H9 (cell line): ENCODE measurements at regions not wholly inside any gene's neighbourhood (a gene's known extent, or its start where the extent isn't known, plus 50 kb on each side); places are given as distances from the start of the nearest gene placed in this dataset.

Source experiments
- DNase-seq: peaks from one replicate; pipeline ENCODE4 v3.0.0-alpha.2; 2017
- H2AFZ ChIP-seq: one replicate; pipeline ENCODE4 v1.6.1; 2013; ENCODE audit warnings: mild to moderate bottlenecking, low read length, control low read depth, moderate library complexity
- H2AK5ac ChIP-seq: 2 replicates; pipeline ENCODE4 v1.6.1; 2013; ENCODE audit warnings: low read length, control low read depth, mixed read lengths; ENCODE audit not compliant: insufficient read length
- H2BK120ac ChIP-seq: one replicate; pipeline ENCODE4 v1.6.1; 2013; ENCODE audit warnings: low read depth, mild to moderate bottlenecking, low read length, control low read depth, inconsistent platforms; ENCODE audit not compliant: poor library complexity, severe bottlenecking
- H2BK12ac ChIP-seq: 2 replicates; pipeline ENCODE4 v1.6.1; 2013; ENCODE audit warnings: low read length, control low read depth, mixed read lengths, low read depth; ENCODE audit not compliant: insufficient read length
- H2BK15ac ChIP-seq: 2 replicates; pipeline ENCODE4 v1.6.1; 2013; ENCODE audit warnings: low read depth, low read length, control low read depth
- H2BK20ac ChIP-seq: one replicate; pipeline ENCODE4 v1.6.1; 2013; ENCODE audit warnings: low read depth, mild to moderate bottlenecking, low read length, control low read depth, inconsistent platforms; ENCODE audit not compliant: poor library complexity, severe bottlenecking
- H2BK5ac ChIP-seq: 2 replicates; pipeline ENCODE4 v1.6.1; 2013; ENCODE audit warnings: low read length, control low read depth, mixed read lengths; ENCODE audit not compliant: insufficient read length
- H3K14ac ChIP-seq: 2 replicates; pipeline ENCODE4 v1.6.1; 2013; ENCODE audit warnings: low read length, control low read depth; ENCODE audit not compliant: insufficient read depth
- H3K18ac ChIP-seq: 2 replicates; pipeline ENCODE4 v1.6.1; 2013; ENCODE audit warnings: low read depth, mild to moderate bottlenecking, mixed read lengths, low read length, control low read depth; ENCODE audit not compliant: insufficient read length
- H3K23ac ChIP-seq: 2 replicates; pipeline ENCODE4 v1.6.1; 2013; ENCODE audit warnings: low read length, control low read depth, mixed read lengths, low read depth; ENCODE audit not compliant: insufficient read length
- H3K23me2 ChIP-seq: 2 replicates; pipeline ENCODE4 v1.6.1; 2013; ENCODE audit warnings: low read depth, mild to moderate bottlenecking, mixed read lengths, low read length, control low read depth; ENCODE audit not compliant: insufficient read length, poor library complexity, severe bottlenecking
- H3K27ac ChIP-seq: 2 replicates; pipeline ENCODE4 v1.5.1; 2013; ENCODE audit warnings: low read length, control low read depth, mixed read lengths, low read depth; ENCODE audit not compliant: insufficient read length
- H3K27me3 ChIP-seq: 2 replicates; pipeline ENCODE4 v1.6.1; 2013; ENCODE audit warnings: low read length, control low read depth, inconsistent platforms; ENCODE audit not compliant: insufficient read depth
- H3K4ac ChIP-seq: 2 replicates; pipeline ENCODE4 v1.6.1; 2013; ENCODE audit warnings: low read depth, mild to moderate bottlenecking, control low read depth, inconsistent platforms, low read length, moderate library complexity
- H3K4me1 ChIP-seq: 2 replicates; pipeline ENCODE4 v1.6.1; 2013; ENCODE audit warnings: low read length, control low read depth, inconsistent platforms; ENCODE audit not compliant: insufficient read depth
- H3K4me2 ChIP-seq: 2 replicates; pipeline ENCODE4 v1.6.1; 2013; ENCODE audit warnings: low read length, control low read depth, mixed read lengths; ENCODE audit not compliant: insufficient read length, insufficient read depth
- H3K56ac ChIP-seq: 2 replicates; pipeline ENCODE4 v1.6.1; 2013; ENCODE audit warnings: low read depth, mild to moderate bottlenecking, mixed read lengths, low read length, control low read depth; ENCODE audit not compliant: insufficient read length
- H3K79me1 ChIP-seq: 2 replicates; pipeline ENCODE4 v1.6.1; 2013; ENCODE audit warnings: low read depth, mild to moderate bottlenecking, moderate library complexity, low read length, control low read depth, inconsistent platforms; ENCODE audit not compliant: insufficient read depth, poor library complexity, severe bottlenecking
- H3K79me2 ChIP-seq: 2 replicates; pipeline ENCODE4 v1.6.1; 2013; ENCODE audit warnings: low read length, control low read depth, inconsistent platforms; ENCODE audit not compliant: insufficient read depth
- H3K9ac ChIP-seq: 2 replicates; pipeline ENCODE4 v1.6.1; 2013; ENCODE audit warnings: low read length, control low read depth, mixed read lengths; ENCODE audit not compliant: insufficient read length; ENCODE audit errors: extremely low read depth
- H3K9me3 ChIP-seq: one replicate; pipeline ENCODE4 v1.6.1; 2013; ENCODE audit warnings: low read depth, low read length, inconsistent platforms; ENCODE audit not compliant: control insufficient read depth
- H3T11ph ChIP-seq: one replicate; pipeline ENCODE4 v1.6.1; 2013; ENCODE audit warnings: mild to moderate bottlenecking, low read length, control low read depth, inconsistent platforms
- H4K20me1 ChIP-seq: one replicate; pipeline ENCODE4 v1.6.1; 2013; ENCODE audit not compliant: control insufficient read depth, insufficient read length, insufficient read depth
- H4K5ac ChIP-seq: 2 replicates; pipeline ENCODE4 v1.6.1; 2013; ENCODE audit warnings: low read depth, mild to moderate bottlenecking, mixed read lengths, low read length, control low read depth; ENCODE audit not compliant: insufficient read length
- H4K8ac ChIP-seq: replicated peaks from 2 replicates; pipeline ENCODE4 v1.6.1; 2013; ENCODE audit warnings: low read length, control low read depth, mixed read lengths, low read depth; ENCODE audit not compliant: insufficient read length
- H4K91ac ChIP-seq: 2 replicates; pipeline ENCODE4 v1.6.1; 2013; ENCODE audit warnings: low read depth, mild to moderate bottlenecking, moderate library complexity, mixed read lengths, low read length, control low read depth; ENCODE audit not compliant: insufficient read length
- H3K27ac Mint-ChIP-seq, 3 experiments: 2 replicates in 2 of 3; 3 replicates in 1 of 3; pipeline ENCODE4 v1.8.0; 2020 to 2021; ENCODE audit warnings: mixed read lengths in 3 of 3, mild to moderate bottlenecking in 1 of 3, moderate library complexity in 1 of 3
- H3K27me3 Mint-ChIP-seq: 2 replicates; pipeline ENCODE4 v1.8.0; 2021; ENCODE audit warnings: low read depth, mild to moderate bottlenecking, moderate library complexity, mixed read lengths
- H3K36me3 Mint-ChIP-seq, 3 experiments: 2 replicates in 2 of 3; 3 replicates in 1 of 3; pipeline ENCODE4 v1.8.0; 2020 to 2021; ENCODE audit warnings: low read depth in 3 of 3, mixed read lengths in 3 of 3; ENCODE audit not compliant: insufficient read depth in 1 of 3
- H3K4me1 Mint-ChIP-seq, 2 experiments: 2 replicates each; pipeline ENCODE4 v1.8.0; 2020; ENCODE audit warnings: mixed read lengths in 2 of 2
- H3K4me3 Mint-ChIP-seq, 2 experiments: 2 replicates in 1 of 2; 3 replicates in 1 of 2; pipeline ENCODE4 v1.8.0; 2020 to 2021; ENCODE audit warnings: mild to moderate bottlenecking in 2 of 2, mixed read lengths in 2 of 2, moderate library complexity in 1 of 2
- H3K9me3 Mint-ChIP-seq, 2 experiments: 2 replicates in 1 of 2; 3 replicates in 1 of 2; pipeline ENCODE4 v1.8.0; 2020; ENCODE audit warnings: mild to moderate bottlenecking in 2 of 2, mixed read lengths in 2 of 2, moderate library complexity in 1 of 2
- CTCF ChIP-seq: fragments of 200-600 bp; sonication (generic); conservative IDR thresholded peaks from 3 replicates; pipeline ENCODE4 v1.8.0; 2021; ENCODE audit warnings: antibody characterized with exemption, mild to moderate bottlenecking
- WGBS: extraction: QIAGEN DNeasy Blood & Tissue Kit; methylation state at CpG from one replicate; pipeline ENCODE4 v1.1.7; 2013; ENCODE audit warnings: missing lambda C conversion rate, low lambda C conversion rate, mixed read lengths; ENCODE audit not compliant: insufficient read length; ENCODE audit errors: extremely low coverage; 5-methylcytosine and 5-hydroxymethylcytosine counted together

- Mint-ChIP-seq H3K27me3 (peaks cover 13% of the 10 kb centered on the region), H3K4me1 (peaks cover 5 to 12% of the 10 kb centered on the region in 2 experiments), H3K9me3 (peaks cover 6 to 11% of the 10 kb centered on the region in 2 experiments; a peak in 4 of 5 replicates), H3K4me3 (no peak overlapping the region), H3K27ac (no peak overlapping the region), H3K36me3 (peaks cover 0 to 4% (median 0%) of the 10 kb centered on the region in 3 experiments; a peak in 2 of 7 replicates)
- H3K18ac ChIP-seq = no peak overlapping the region
- H3K79me1 ChIP-seq = no peaks in the 10 kb centered on the region
- no peak overlapping the region for H2BK12ac ChIP-seq
- H4K5ac ChIP-seq = no peak overlapping the region
- no peak for DNase-seq
- no peak overlapping the region; the same call in 1 of the 2 replicates for H3K14ac ChIP-seq
- no peaks in the 10 kb centered on the region for H4K20me1 ChIP-seq
- H3K23ac ChIP-seq = no peak overlapping the region
- no peaks in the 10 kb centered on the region for H3K23me2 ChIP-seq
- no peak overlapping the region for H3K4ac ChIP-seq
- no peaks in the 10 kb centered on the region for H3K79me2 ChIP-seq
- H2AFZ ChIP-seq = no peak overlapping the region
- H3K56ac ChIP-seq = no peak overlapping the region
- no peak overlapping the region for H4K91ac ChIP-seq
- H3K27ac ChIP-seq = no peak overlapping the region
- no peak overlapping the region for H2AK5ac ChIP-seq
- H2BK20ac ChIP-seq = no peak overlapping the region
- no peaks in the 10 kb centered on the region for H3K9me3 ChIP-seq
- no peaks in the 10 kb centered on the region for H3K27me3 ChIP-seq
- no peak for TF ChIP-seq CTCF
- H3K9ac ChIP-seq = no peak overlapping the region
- H4K8ac ChIP-seq = no peak overlapping the region
- no peak overlapping the region for H2BK5ac ChIP-seq
- H2BK15ac ChIP-seq = no peak overlapping the region
- H3K4me2 ChIP-seq = no peak overlapping the region
- H2BK120ac ChIP-seq = no peak overlapping the region
- no CpG with 5 or more reads among the region's 4 CpGs for WGBS
- no peaks in the 10 kb centered on the region for H3K4me1 ChIP-seq
- H3T11ph ChIP-seq = no peak overlapping the region
These were observed 51.6 kb upstream of the TAF1B start for GRCh38 chr2:9791711-9792110.
